Testis (tissue), 2 donors: ENCODE measurements at regions not wholly inside any gene's neighbourhood (a gene's known extent, or its start where the extent isn't known, plus 50 kb on each side); places are given as distances from the start of the nearest gene placed in this dataset.

ENCODE experiments used
- DNase-seq: peaks from one replicate; pipeline ENCODE4 v3.0.0-alpha.2; 2019
- H3K27ac ChIP-seq, 2 donors: fragments of 200-600 bp; sonication (generic); one replicate each; pipeline ENCODE4 v1.5.1; 2019
- H3K27me3 ChIP-seq: fragments of 200-600 bp; sonication (generic); one replicate; pipeline ENCODE4 v1.5.1; 2019
- H3K36me3 ChIP-seq: fragments of 200-600 bp; sonication (generic); one replicate; pipeline ENCODE4 v1.5.1; 2017; ENCODE audit warnings: low read depth; ENCODE audit errors: missing control alignments
- H3K4me1 ChIP-seq: fragments of 200-600 bp; sonication (generic); one replicate; pipeline ENCODE4 v1.5.1; 2019
- H3K4me3 ChIP-seq, 2 donors: fragments of 200-600 bp; sonication (generic); one replicate each; pipeline ENCODE4 v1.5.1; 2017 to 2019
- H3K9me3 ChIP-seq: fragments of 200-600 bp; sonication (generic); one replicate; pipeline ENCODE4 v1.5.1; 2017
- POLR2A ChIP-seq: fragments of 450-650 bp; IDR thresholded peaks from one replicate; pipeline ENCODE4 v1.6.1; 2017; ENCODE audit warnings: antibody characterized with exemption, mild to moderate bottlenecking, moderate library complexity
- WGBS, 2 donors: methylation state at CpG; one replicate each; pipeline ENCODE4 v1.1.5; 2018; 5-methylcytosine and 5-hydroxymethylcytosine counted together
- intact Hi-C: fragments of 100-400 bp; cut with DNase I; formaldehyde crosslinking; loops from one replicate; pipeline ENCODE4 v1.15.1; 2023; ENCODE audit warnings: low total_unique reads
- TF ChIP-seq, protein P1 (sequence below), 3 experiments: fragments of 450-650 bp in 2 of 3; fragments of 200-600 bp in 1 of 3; sonication (generic) in 1 of 3; IDR thresholded peaks; one replicate each; pipeline ENCODE4 v1.5.1; 2016 to 2019; ENCODE audit warnings: antibody characterized with exemption in 3 of 3, mild to moderate bottlenecking in 2 of 3, moderate library complexity in 1 of 3

DNA sequence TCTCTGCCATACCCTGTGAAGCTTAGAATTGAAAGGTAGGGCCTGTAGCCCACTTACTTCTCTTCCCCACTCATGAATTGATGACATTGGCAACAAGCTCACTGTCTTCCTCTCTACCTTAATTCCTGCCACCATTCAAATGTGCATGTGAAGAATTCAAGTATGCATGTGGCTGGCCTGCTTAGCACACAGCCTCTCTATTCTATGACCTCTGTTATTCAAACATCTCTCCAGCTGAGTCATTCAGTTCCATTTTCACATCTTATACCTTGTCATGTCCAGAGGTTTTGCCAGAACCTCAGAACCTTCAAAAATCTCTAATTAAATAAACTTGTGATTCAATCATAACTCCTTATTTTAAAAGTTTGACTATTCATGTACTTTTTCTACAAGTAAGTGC is 114.7 kb upstream of the MAN2A1 start:
- DNase-seq: no peak
- Histone ChIP-seq H3K27me3 (no peaks in the 10 kb centered on the region), H3K4me1 (no peaks in the 10 kb centered on the region), H3K36me3 (no peaks in the 10 kb centered on the region), H3K4me3 (no peak overlapping the region), H3K9me3 (no peaks in the 10 kb centered on the region), H3K27ac (no peak overlapping the region)
- no peak for TF ChIP-seq POLR2A
- TF ChIP-seq, protein P1, sequence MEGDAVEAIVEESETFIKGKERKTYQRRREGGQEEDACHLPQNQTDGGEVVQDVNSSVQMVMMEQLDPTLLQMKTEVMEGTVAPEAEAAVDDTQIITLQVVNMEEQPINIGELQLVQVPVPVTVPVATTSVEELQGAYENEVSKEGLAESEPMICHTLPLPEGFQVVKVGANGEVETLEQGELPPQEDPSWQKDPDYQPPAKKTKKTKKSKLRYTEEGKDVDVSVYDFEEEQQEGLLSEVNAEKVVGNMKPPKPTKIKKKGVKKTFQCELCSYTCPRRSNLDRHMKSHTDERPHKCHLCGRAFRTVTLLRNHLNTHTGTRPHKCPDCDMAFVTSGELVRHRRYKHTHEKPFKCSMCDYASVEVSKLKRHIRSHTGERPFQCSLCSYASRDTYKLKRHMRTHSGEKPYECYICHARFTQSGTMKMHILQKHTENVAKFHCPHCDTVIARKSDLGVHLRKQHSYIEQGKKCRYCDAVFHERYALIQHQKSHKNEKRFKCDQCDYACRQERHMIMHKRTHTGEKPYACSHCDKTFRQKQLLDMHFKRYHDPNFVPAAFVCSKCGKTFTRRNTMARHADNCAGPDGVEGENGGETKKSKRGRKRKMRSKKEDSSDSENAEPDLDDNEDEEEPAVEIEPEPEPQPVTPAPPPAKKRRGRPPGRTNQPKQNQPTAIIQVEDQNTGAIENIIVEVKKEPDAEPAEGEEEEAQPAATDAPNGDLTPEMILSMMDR (IDR thresholded peaks at IDR 0.05): no peak
- intact Hi-C loops: no loop called here

DNA sequence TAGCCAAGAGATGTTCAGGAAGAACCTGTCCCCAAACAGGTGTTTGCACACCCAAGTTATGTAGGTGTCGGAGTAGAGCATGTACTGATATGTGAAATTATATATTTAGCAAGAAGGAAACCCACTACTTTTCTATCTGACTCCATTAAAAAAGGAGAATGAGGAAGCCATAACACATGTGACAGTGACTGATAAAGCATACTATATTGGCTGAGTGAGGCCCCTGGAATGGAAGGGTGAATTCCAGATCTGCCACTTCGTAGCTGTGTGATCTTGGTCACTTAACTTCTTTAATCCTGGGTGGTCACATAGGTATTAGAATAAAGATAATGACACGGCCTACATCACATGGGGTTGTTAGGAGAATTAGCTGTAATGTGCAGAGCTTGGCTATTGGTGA is 116.0 kb upstream of the MAN2A1 start:
- H3K36me3 ChIP-seq: no peaks in the 10 kb centered on the region
- WGBS, 2 donors: 84 to 88% methylated on average over 3 of the region's 3 CpGs
- H3K4me1 ChIP-seq: no peaks in the 10 kb centered on the region
- no peak for DNase-seq
- no peak overlapping the region for H3K4me3 ChIP-seq
- intact Hi-C loops: no loop called here
- H3K9me3 ChIP-seq: no peaks in the 10 kb centered on the region
- no peaks in the 10 kb centered on the region for H3K27me3 ChIP-seq
- no peak for TF ChIP-seq POLR2A
- TF ChIP-seq, protein P1 (IDR thresholded peaks at IDR 0.05): no peak
- no peak overlapping the region for H3K27ac ChIP-seq

DNA sequence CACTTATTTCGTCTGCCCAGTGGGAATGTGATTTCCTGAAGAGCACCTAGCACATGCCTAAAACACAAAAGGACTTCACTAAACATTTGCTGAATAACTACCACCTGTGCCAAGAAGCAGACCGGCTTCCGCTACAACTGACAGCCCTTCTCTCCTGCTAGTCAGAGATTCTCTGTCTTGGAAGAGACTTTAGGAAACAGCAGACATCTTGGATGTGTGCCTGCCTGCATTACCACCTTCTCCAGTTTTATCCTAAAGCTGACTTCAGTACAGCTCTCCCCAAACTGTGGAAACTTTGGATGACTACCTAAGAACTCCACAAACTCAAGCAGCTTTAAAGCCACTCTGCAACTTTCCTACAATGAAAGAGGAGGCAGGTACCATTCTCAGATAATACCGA is 116.5 kb upstream of the MAN2A1 start:
- 90 to 97% methylated on average over 4 of the region's 4 CpGs for WGBS, 2 donors
- intact Hi-C loops: no loop called here
- H3K9me3 ChIP-seq: no peaks in the 10 kb centered on the region
- TF ChIP-seq, protein P1 (IDR thresholded peaks at IDR 0.05): no peak
- TF ChIP-seq POLR2A: no peak
- H3K36me3 ChIP-seq: no peaks in the 10 kb centered on the region
- H3K27me3 ChIP-seq: no peaks in the 10 kb centered on the region
- H3K4me1 ChIP-seq: no peaks in the 10 kb centered on the region
- no peak overlapping the region for H3K4me3 ChIP-seq
- DNase-seq: no peak
- no peak overlapping the region for H3K27ac ChIP-seq

DNA sequence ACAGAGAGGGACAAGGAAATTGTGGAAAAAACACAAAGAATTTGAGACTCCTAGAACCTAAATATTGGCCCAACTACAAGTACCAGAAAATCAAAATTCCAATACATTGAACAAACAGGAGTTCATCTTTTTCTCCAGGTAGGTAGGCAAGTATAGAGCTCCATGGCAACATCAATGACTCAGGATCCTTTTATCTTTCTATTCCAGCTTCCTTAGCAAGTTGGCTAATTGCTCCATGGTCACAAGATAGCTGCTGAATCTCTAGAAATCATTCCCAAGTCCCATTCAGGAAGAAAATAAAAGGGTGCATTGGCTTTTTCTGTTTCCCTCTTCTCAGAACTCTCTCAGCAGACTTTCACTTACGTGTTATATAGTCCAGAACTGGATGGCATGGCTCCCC is 117.9 kb upstream of the MAN2A1 start:
- WGBS, 2 donors: 75 to 86% methylated on average over 1 of the region's 1 CpG
- no peak overlapping the region for H3K27ac ChIP-seq
- no peak for DNase-seq
- H3K4me1 ChIP-seq: no peaks in the 10 kb centered on the region
- H3K27me3 ChIP-seq: no peaks in the 10 kb centered on the region
- H3K36me3 ChIP-seq: no peaks in the 10 kb centered on the region
- intact Hi-C loops: no loop called here
- TF ChIP-seq, protein P1 (IDR thresholded peaks at IDR 0.05): no peak
- no peak for TF ChIP-seq POLR2A
- H3K9me3 ChIP-seq: no peaks in the 10 kb centered on the region
- no peak overlapping the region for H3K4me3 ChIP-seq

DNA sequence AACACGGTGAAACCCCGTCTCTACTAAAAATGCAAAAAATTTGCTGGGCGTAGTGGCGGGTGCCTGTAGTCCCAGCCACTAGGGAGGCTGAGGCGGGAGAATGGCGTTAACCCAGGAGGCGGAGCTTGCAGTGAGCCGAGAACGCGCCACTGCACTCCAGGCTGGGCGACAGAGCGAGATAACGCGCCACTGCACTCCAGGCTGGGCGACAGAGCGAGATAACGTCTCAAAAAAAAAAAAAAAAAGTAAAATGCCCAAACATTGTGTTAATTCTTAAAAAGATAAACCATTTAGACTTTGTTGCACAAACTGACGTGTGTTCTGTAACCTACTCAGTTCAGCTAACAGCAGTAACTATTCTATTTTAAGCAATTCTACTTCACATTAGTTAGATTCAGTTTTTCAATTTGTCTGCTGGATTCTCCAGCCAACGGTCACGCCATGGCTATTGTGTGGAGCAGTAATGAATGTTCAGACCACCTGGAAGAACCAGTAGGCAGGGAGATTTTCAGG is 119.3 kb upstream of the MAN2A1 start:
- H3K9me3 ChIP-seq: no peaks in the 10 kb centered on the region
- H3K4me1 ChIP-seq: no peaks in the 10 kb centered on the region
- no peaks in the 10 kb centered on the region for H3K36me3 ChIP-seq
- intact Hi-C loops: no loop called here
- no peak overlapping the region for H3K27ac ChIP-seq
- no peak overlapping the region for H3K4me3 ChIP-seq
- no peak for TF ChIP-seq POLR2A
- TF ChIP-seq, protein P1 (IDR thresholded peaks at IDR 0.05): no peak
- WGBS, 2 donors: 74% methylated on average over 20 of the region's 20 CpGs
- no peaks in the 10 kb centered on the region for H3K27me3 ChIP-seq
- DNase-seq: no peak
